CD14-positive monocyte (primary cell): ENCODE measurements at regions not wholly inside any gene's neighbourhood (a gene's known extent, or its start where the extent isn't known, plus 50 kb on each side); places are given as distances from the start of the nearest gene placed in this dataset.

ENCODE experiments used
- DNase-seq, 3 donors: peaks; one replicate each; pipeline ENCODE4 v3.0.0-alpha.2; 2011 to 2022
- H2AFZ ChIP-seq: 2 replicates; pipeline ENCODE4 v1.6.0; 2012; ENCODE audit warnings: mild to moderate bottlenecking, low read depth, low read length, inconsistent platforms; ENCODE audit not compliant: insufficient read depth, poor library complexity, severe bottlenecking
- H3K27ac ChIP-seq, 2 donors: 1 replicate in 1 of 2; 2 replicates in 1 of 2; pipeline ENCODE4 v1.5.1; 2012 to 2013; ENCODE audit warnings: low read length in 2 of 2, control low read depth in 1 of 2, inconsistent platforms in 1 of 2, low read depth in 1 of 2, mild to moderate bottlenecking in 1 of 2
- H3K27me3 ChIP-seq, 2 donors: one replicate each; pipeline versions ENCODE4 v1.6.0 to v1.6.1; 2011 to 2013; ENCODE audit warnings: low read length in 2 of 2; ENCODE audit not compliant: control insufficient read depth in 2 of 2, insufficient read depth in 2 of 2
- H3K36me3 ChIP-seq, 2 donors: replicated peaks in 1 of 2; 1 replicate in 1 of 2; 2 replicates in 1 of 2; pipeline versions ENCODE4 v1.5.1 to v1.6.1; 2012 to 2013; ENCODE audit warnings: low read length in 2 of 2, control low read depth in 1 of 2, inconsistent platforms in 1 of 2, mild to moderate bottlenecking in 1 of 2; ENCODE audit not compliant: insufficient read depth in 2 of 2, control insufficient read depth in 1 of 2
- H3K4me1 ChIP-seq, 2 donors: 1 replicate in 1 of 2; 2 replicates in 1 of 2; pipeline versions ENCODE4 v1.5.1 to v1.6.1; 2012 to 2013; ENCODE audit warnings: low read length in 2 of 2, control low read depth in 1 of 2, inconsistent platforms in 1 of 2, mild to moderate bottlenecking in 1 of 2, moderate library complexity in 1 of 2; ENCODE audit not compliant: insufficient read depth in 2 of 2, control insufficient read depth in 1 of 2
- H3K4me2 ChIP-seq: replicated peaks from 2 replicates; pipeline ENCODE3; 2012; ENCODE audit warnings: low read length, moderate library complexity, mild to moderate bottlenecking; ENCODE audit not compliant: poor library complexity, severe bottlenecking; ENCODE audit errors: extremely low read depth
- H3K4me3 ChIP-seq, 3 experiments: fragments of 200-600 bp in 1 of 3; sonication (generic) in 1 of 3; replicated peaks in 1 of 3; 1 replicate in 2 of 3; 2 replicates in 1 of 3; pipeline ENCODE4 v1.5.1; 2011 to 2013; ENCODE audit warnings: low read length in 3 of 3, mild to moderate bottlenecking in 3 of 3, control low read depth in 2 of 3, low read depth in 2 of 3, inconsistent platforms in 1 of 3, moderate library complexity in 1 of 3
- H3K79me2 ChIP-seq: 2 replicates; pipeline ENCODE4 v1.6.0; 2012; ENCODE audit warnings: mild to moderate bottlenecking, control low read depth, inconsistent platforms, low read length, moderate library complexity; ENCODE audit not compliant: insufficient read depth
- H3K9ac ChIP-seq: 2 replicates; pipeline ENCODE4 v1.6.0; 2017; ENCODE audit warnings: low read length, mild to moderate bottlenecking; ENCODE audit not compliant: insufficient read depth, poor library complexity, severe bottlenecking
- H3K9me3 ChIP-seq, 2 donors: replicated peaks in 1 of 2; 1 replicate in 1 of 2; 2 replicates in 1 of 2; pipeline versions ENCODE4 v1.5.1 to v1.6.1; 2012 to 2013; ENCODE audit warnings: low read length in 2 of 2, control low read depth in 1 of 2; ENCODE audit not compliant: control insufficient read depth in 1 of 2, insufficient read depth in 1 of 2
- H4K20me1 ChIP-seq: 2 replicates; pipeline ENCODE4 v1.6.0; 2012; ENCODE audit warnings: mild to moderate bottlenecking, low read length, control low read depth, moderate library complexity; ENCODE audit not compliant: insufficient read depth
- H3K27ac Mint-ChIP-seq, 7 donors: one replicate each; pipeline ENCODE4 v1.8.0; 2020; ENCODE audit warnings: mild to moderate bottlenecking in 7 of 7, mixed read lengths in 7 of 7, moderate library complexity in 6 of 7, inconsistent platforms in 2 of 7
- H3K27me3 Mint-ChIP-seq, 3 donors: one replicate each; pipeline ENCODE4 v1.8.0; 2021 to 2022; ENCODE audit warnings: low read depth in 3 of 3, mild to moderate bottlenecking in 3 of 3, mixed read lengths in 3 of 3, moderate library complexity in 3 of 3, inconsistent platforms in 1 of 3
- H3K36me3 Mint-ChIP-seq, 2 donors: one replicate each; pipeline ENCODE4 v1.8.0; 2020; ENCODE audit warnings: mixed read lengths in 2 of 2, inconsistent platforms in 1 of 2, mild to moderate bottlenecking in 1 of 2
- H3K4me1 Mint-ChIP-seq: one replicate; pipeline ENCODE4 v1.8.0; 2020; ENCODE audit warnings: mild to moderate bottlenecking, mixed read lengths
- H3K4me3 Mint-ChIP-seq, 2 donors: one replicate each; pipeline ENCODE4 v1.8.0; 2020; ENCODE audit warnings: mild to moderate bottlenecking in 2 of 2, mixed read lengths in 2 of 2, moderate library complexity in 1 of 2
- H3K9me3 Mint-ChIP-seq, 7 donors: one replicate each; pipeline ENCODE4 v1.8.0; 2020 to 2022; ENCODE audit warnings: mixed read lengths in 7 of 7, mild to moderate bottlenecking in 6 of 7, moderate library complexity in 6 of 7, inconsistent platforms in 2 of 7
- CTCF ChIP-seq: fragments of 200-600 bp; IDR thresholded peaks from one replicate; pipeline ENCODE4 v1.8.0; 2022; ENCODE audit warnings: antibody characterized with exemption, mild to moderate bottlenecking
- WGBS: methylation state at CpG from one replicate; pipeline ENCODE4 v1.1.5; 2013; ENCODE audit warnings: missing lambda C conversion rate; ENCODE audit not compliant: insufficient coverage; 5-methylcytosine and 5-hydroxymethylcytosine counted together
- intact Hi-C, 2 donors: fragments of 100-400 bp; cut with micrococcal nuclease; formaldehyde crosslinking; loops; one replicate each; pipeline versions ENCODE4 v1.15.0 to v1.15.1; 2023

- peaks cover 0 to 14% (median 7%) of the 10 kb centered on the region in 7 donors for H3K9me3 Mint-ChIP-seq
- no peaks in the 10 kb centered on the region for H3K36me3 Mint-ChIP-seq
- no peaks in the 10 kb centered on the region for H3K4me1 Mint-ChIP-seq
- no peaks in the 10 kb centered on the region for H3K4me1 ChIP-seq
- H3K9ac ChIP-seq, result no peak overlapping the region
- no peaks in the 10 kb centered on the region for H3K27me3 Mint-ChIP-seq
- no peak overlapping the region for H3K27ac ChIP-seq
- no peak overlapping the region for H2AFZ ChIP-seq
- no peak overlapping the region for H3K4me3 Mint-ChIP-seq
- H3K79me2 ChIP-seq, result no peaks in the 10 kb centered on the region
- no CpG with 5 or more reads among the region's 2 CpGs for WGBS
- peaks cover 6 to 12% of the 10 kb centered on the region in 2 donors for H3K9me3 ChIP-seq
- H3K27ac Mint-ChIP-seq, result no peak overlapping the region
- no peaks in the 10 kb centered on the region for H4K20me1 ChIP-seq
- H3K36me3 ChIP-seq, result no peaks in the 10 kb centered on the region
- H3K27me3 ChIP-seq, result no peaks in the 10 kb centered on the region
- DNase-seq, result no peak
- no peak for TF ChIP-seq CTCF
- no peak overlapping the region for H3K4me3 ChIP-seq
- H3K4me2 ChIP-seq, result no peak overlapping the region
- intact Hi-C loops, result no loop called here
These were observed 677.7 kb upstream of the CELF4 start for GRCh38 chr18:38243291-38243690.

GRCh38 chr18:38241736-38242135, 676.1 kb upstream of the CELF4 start:
- Histone ChIP-seq H3K36me3 (no peaks in the 10 kb centered on the region), H3K27me3 (no peaks in the 10 kb centered on the region), H3K4me3 (no peak overlapping the region), H4K20me1 (no peaks in the 10 kb centered on the region), H3K27ac (no peak overlapping the region), H2AFZ (no peak overlapping the region), H3K9ac (no peak overlapping the region), H3K4me2 (no peak overlapping the region), H3K4me1 (no peaks in the 10 kb centered on the region), H3K9me3 (peaks cover 6 to 12% of the 10 kb centered on the region in 2 donors), H3K79me2 (no peaks in the 10 kb centered on the region)
- Mint-ChIP-seq H3K4me1 (no peaks in the 10 kb centered on the region), H3K27ac (no peak overlapping the region), H3K4me3 (no peak overlapping the region), H3K9me3 (peaks cover 0 to 14% (median 6%) of the 10 kb centered on the region in 7 donors), H3K36me3 (no peaks in the 10 kb centered on the region), H3K27me3 (no peaks in the 10 kb centered on the region)
- DNase-seq, result no peak
- no peak for TF ChIP-seq CTCF
- intact Hi-C loops, result no loop called here
- 80% methylated on average over 1 of the region's 2 CpGs for WGBS
